ENCODE measurements at regions not wholly inside any gene's neighbourhood (a gene's known extent, or its start where the extent isn't known, plus 50 kb on each side); places are given as distances from the start of the nearest gene placed in this dataset.

- DNase-seq (ENCODE audit: low read depth in 1 of 2, low spot score in 1 of 2) (no peak), ATAC-seq (no peak), FAIRE-seq (no peak)
- H3K4me3 ChIP-seq, result no peak overlapping the region
- H3K4me2 ChIP-seq, result no peak overlapping the region
- no peaks in the 10 kb centered on the region for H3K9me3 ChIP-seq
- ChIA-PET POLR2A (no interaction called here), CTCF (no interaction called here)
- no peaks in the 10 kb centered on the region for H3K4me1 ChIP-seq
- WGBS (ENCODE audit: missing lambda C conversion rate), result 30% methylated on average over 3 of the region's 3 CpGs
- no peak for TF ChIP-seq USF2 (IDR thresholded peaks at IDR 0.05)
- no peak for TF ChIP-seq RARB (CRISPR knock-in tag; IDR thresholded peaks at IDR 0.05)
- TF ChIP-seq MAX (IDR thresholded peaks at IDR 0.05), result no peak
- no peak for TF ChIP-seq TP53 (CRISPR knock-in tag; IDR thresholded peaks at IDR 0.05)
- TF ChIP-seq CHD4 (IDR thresholded peaks at IDR 0.05; ENCODE audit: borderline replicate concordance), result no peak
- TF ChIP-seq PBX3 (IDR thresholded peaks at IDR 0.05), result no peak
- TF ChIP-seq KDM1A (IDR thresholded peaks at IDR 0.05; ENCODE audit: low read depth), result no peak
- TF ChIP-seq ZC3H11A (IDR thresholded peaks at IDR 0.05), result no peak
- no peak for TF ChIP-seq HES2 (IDR thresholded peaks at IDR 0.05)
- no peak overlapping the region for H3K27ac ChIP-seq
Measured at GRCh38 chr3:153897025-153897723, 224.0 kb upstream of the ARHGEF26 start.

- H3K27ac ChIP-seq, result no peak overlapping the region
- TF ChIP-seq RFX5 (IDR thresholded peaks at IDR 0.05) (no peak), FOXS1 (CRISPR knock-in tag; IDR thresholded peaks at IDR 0.05) (no peak), KDM5A (IDR thresholded peaks at IDR 0.05) (no peak), NPAS2 (CRISPR knock-in tag; IDR thresholded peaks at IDR 0.05; ENCODE audit: borderline replicate concordance) (no peak), HEYL (CRISPR knock-in tag; IDR thresholded peaks at IDR 0.05) (no peak), MAX (IDR thresholded peaks at IDR 0.05) (no peak), JUNB (IDR thresholded peaks at IDR 0.05) (no peak), USF2 (IDR thresholded peaks at IDR 0.05) (no peak), ZNF302 (CRISPR knock-in tag; IDR thresholded peaks at IDR 0.05) (no peak), RAD21 (conservative IDR thresholded peaks at IDR 0.05 in 1 of 2, IDR thresholded peaks at IDR 0.05 in 1 of 2) (no peak), SMC3 (IDR thresholded peaks at IDR 0.05) (no peak), EHF (CRISPR knock-in tag; IDR thresholded peaks at IDR 0.05) (no peak), CHD4 (IDR thresholded peaks at IDR 0.05; ENCODE audit: borderline replicate concordance) (no peak), TP53 (CRISPR knock-in tag; IDR thresholded peaks at IDR 0.05) (no peak), ZC3H11A (IDR thresholded peaks at IDR 0.05) (no peak), ATOH8 (CRISPR knock-in tag; IDR thresholded peaks at IDR 0.05; ENCODE audit: low read depth) (no peak)
- POLR2A ChIA-PET, result no interaction called here
- no peak for FAIRE-seq
- no peak overlapping the region for H3K4me2 ChIP-seq
- no peaks in the 10 kb centered on the region for H3K4me1 ChIP-seq
- ATAC-seq, result no peak
- no peak for DNase-seq (ENCODE audit: low read depth in 1 of 2, low spot score in 1 of 2)
- no peaks in the 10 kb centered on the region for H3K9me3 ChIP-seq
- CTCF ChIA-PET, result interaction anchor here (0.6 kb wide), 1 partner anchor 351 kb away, joined by 3 read pairs; no protein-coding TSS in a partner anchor
- H3K4me3 ChIP-seq, result no peak overlapping the region
Measured at GRCh38 chr3:153897842-153898241, 223.3 kb upstream of the ARHGEF26 start.

All from A549 (cell line).